GM19438 (cell line): ENCODE measurements at regions not wholly inside any gene's neighbourhood (a gene's known extent, or its start where the extent isn't known, plus 50 kb on each side); places are given as distances from the start of the nearest gene placed in this dataset.
A peak's percentile ranks its signal among the peaks of the same experiment; 100 is the strongest.
"Not testable (repeated sequence)": the region's sequence is repeated elsewhere in the genome, so short reads cannot be mapped to it uniquely, and the experiment has no call there.

Source experiments
- ATAC-seq: cut with Tn5 transposase; IDR thresholded peaks from one replicate; pipeline ENCODE4 v1.9.1; 2021; ENCODE audit warnings: low read depth; ENCODE audit not compliant: unreplicated experiment

DNA sequence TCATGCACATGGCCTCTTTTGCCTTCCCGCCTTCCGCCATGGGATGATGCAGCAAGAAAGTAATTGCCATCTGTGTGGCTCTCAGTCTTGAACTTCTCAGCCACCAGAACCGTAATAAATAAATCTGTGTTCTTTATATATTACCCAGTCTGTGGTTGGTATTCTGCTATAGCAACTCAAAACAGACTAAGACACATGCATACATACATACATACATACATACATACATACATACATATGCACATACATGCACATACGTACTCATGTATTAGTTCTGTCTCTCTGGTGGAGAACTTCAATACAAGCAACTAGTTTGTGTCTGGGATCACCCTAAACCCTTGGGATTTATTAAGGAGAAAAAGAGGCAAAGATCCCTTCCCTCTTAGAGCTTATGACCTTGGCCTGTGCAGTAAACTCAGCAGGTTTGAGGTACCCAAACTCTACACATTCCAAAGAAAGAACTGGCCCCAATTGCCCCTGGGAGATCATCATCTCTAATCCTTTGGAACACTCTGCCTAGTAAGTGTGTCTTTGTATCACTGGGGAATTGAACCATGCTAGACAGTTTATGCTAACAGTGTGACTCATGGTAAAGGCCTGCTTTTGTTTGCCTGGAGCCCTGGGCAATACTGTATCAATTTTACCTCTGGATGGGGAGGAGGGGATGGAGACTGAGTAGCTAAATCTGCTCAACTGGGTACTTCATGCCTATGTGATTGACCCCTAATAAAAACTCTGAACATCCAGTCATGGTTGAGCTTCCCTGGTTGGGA lies 115.6 kb upstream of the LMCD1 start:
- no peak for ATAC-seq

DNA sequence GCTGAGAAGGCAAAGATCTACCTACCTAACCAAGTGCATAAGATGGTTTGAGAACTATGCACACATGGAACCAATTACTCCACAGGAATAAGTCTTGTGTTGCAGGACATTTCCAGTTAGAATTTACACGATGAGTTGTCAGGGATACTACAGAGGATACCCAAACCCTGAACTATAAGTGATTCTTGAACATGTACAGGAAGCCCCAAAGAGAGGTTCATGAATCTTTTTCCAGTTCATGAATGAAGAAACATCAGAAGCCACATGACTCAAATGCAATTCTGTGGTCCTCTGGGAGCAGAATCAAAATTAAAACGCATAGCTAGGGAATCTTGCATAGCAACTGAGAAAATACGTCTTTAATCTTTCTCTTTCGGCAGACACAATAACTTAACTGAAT lies 114.1 kb upstream of the LMCD1 start:
- ATAC-seq, result no peak

DNA sequence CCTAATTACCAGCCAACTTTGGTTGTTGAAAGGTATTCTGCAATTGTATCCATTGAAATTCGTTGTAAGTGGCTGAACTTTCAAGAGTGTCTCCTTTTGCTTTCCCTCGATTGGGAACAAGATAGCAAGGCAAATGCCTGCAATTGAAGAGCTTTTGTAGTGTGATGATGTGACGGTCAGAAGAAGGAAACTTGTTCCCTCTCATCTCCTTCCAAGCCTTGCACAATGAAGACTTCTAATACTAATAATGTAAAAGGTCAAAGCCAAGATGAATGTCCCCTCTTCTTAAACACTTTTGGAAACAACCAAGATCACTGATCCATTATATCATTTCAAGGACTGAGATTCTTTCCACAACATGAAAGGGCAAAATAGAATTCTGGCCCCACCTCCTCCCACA lies 101.9 kb upstream of the LMCD1 start:
- ATAC-seq, result no peak

DNA sequence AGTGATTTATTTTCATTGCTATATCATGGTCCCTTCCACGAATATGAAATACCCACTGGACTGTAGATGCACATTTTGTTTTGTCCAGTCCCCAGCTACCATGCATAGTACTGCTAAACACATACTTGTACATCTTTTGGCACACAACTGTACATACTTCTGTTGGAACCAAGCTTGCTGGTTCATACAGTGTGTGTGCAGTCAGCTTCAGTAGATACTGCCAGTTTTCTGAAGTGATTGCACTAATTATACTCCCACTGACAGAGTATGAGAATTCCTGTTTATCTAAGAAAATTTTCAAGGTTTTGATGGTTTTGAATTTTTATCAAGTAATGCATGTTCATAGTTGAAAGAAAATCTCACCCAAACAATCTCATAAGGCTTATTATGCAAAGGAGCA lies 100.7 kb upstream of the LMCD1 start:
- no peak for ATAC-seq

DNA sequence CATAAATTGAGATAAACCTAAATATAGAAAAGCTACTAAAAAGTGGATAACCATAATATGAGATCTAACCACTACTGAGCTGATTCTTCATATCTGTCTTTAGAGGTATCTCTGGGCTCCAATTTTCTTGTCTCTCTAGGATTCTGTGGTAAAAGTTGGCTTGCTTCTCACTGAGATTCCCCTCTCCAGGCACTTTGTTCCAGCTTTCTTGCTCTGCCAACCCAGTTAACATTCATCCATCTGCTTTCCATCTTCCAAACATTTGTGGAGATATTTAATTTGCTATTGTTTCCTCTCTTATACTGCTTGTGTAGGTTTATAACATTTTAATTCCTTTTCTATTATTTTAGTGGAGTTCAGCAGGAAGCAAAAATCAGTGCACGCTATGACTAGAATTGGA lies 97.6 kb upstream of the LMCD1 start:
- ATAC-seq, result no peak

DNA sequence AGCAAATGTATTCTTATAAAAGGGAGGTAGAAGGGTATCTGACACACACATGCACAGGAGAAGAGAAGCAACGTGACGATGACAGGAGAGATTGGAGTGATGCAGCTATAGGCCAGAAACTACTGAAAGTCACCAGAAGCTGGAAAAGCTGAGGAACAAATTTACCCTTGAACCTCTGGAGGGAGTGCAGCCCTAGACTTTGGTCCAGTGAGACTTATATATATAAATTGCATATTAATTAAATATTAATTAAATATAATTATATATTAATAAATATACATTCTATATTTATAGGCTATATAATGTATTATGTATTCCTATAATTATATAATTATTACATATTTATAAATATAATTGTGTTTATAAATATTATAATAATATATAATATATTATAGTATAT lies 96.5 kb upstream of the LMCD1 start:
- no peak for ATAC-seq

DNA sequence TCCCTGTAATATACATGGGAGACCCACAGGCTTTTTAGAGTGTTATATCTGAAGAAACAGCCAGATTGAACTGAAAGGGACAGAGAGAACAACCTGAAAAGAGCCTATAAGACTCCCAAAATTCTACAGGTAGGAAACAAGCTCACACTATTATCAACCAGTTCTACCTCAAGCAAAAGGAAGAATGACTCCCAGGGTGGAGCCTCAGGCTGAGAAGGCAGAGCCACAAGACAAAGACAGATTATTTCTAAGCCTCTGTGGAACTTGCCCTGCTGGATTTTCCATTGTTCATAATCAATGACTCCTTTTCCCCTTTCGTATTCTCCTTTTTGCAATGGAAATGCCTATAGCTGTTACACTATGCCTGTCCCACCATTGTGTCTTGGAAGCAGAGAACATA lies 95.1 kb upstream of the LMCD1 start:
- ATAC-seq, result no peak

DNA sequence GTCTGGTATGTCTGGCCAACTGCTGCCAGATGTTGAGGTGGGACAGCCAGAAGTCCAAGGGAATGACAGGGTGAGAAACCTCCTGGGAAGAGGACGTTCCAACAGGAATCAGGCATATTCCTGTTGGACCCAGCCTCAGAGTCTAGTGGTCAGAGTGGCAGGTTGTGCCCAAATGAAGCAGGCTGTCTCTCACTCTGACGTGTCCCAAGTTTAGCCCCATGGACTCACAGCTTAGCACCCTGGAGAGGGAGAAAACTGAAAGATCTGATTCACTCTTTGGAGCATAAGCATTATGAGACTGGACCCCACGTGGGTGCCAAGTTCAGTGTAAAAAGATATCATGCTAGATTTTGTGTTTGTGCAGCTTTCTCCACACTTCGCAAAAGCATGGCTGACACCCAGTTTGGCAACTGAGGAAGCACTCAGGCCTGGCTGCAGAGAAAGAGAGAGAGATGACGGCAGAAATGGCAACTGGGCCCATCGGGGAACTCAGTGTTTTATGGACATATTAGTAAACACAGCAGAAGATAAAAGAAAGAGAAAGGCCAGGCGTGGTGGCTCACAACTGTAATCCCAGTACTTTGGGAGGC lies 88.2 kb upstream of the LMCD1 start:
- no peak for ATAC-seq

DNA sequence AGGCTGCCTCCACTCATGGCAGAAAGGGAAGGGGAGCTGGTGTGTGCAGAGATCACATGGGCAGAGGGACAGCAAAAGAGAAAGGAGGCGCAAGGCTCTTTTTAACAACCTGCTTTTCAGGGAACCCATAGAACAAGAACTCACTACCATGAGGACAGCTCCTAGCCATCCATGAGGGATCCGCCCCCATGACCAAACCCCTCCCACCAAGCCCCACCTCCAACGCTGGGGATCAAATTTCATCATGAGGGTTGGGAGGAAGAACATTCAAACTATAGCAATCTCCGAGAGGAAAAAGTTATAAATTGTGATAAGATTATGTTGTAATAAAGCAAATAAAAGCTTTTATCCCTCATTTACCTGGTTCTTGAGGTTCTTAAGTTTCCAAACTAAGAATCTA lies 84.7 kb upstream of the LMCD1 start:
- no peak for ATAC-seq

DNA sequence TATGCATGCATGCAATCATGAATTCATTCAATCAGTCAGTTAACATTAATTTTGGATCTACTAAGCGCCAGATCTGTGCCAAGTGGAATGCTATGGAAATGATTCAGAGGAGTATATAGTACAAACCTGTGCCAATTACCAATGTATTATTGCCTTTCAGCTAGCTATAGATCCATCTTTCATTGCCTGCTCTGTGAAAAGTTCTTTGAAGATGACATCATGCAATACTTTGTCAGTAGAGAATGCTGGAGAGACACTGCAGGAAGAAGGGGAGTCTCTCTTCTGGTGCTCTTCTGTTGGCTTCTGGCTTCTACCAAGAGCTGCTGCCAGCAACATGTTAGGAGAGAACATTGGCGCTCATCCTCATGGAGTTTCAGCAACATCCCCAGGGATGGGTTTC lies 81.0 kb upstream of the LMCD1 start:
- no peak for ATAC-seq

DNA sequence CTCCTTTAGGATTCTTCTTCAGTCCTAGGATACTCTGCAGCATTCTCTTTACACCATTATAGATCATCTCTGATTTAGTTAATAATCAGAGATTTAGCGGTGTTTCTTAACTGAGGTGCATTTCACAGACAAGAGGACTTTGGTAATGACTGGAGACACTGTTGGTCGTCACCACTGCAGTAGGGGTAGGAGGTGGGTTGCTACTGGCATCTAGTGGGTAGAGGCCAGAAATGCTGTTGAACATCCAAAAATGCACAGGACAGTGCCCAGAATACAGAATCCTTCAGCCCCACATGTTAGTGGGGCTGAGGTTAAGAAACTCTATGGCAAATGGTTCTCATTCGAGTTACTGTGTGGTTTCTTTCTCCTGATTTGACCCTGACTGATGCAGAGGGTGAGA lies 80.4 kb upstream of the LMCD1 start:
- ATAC-seq, result no peak

DNA sequence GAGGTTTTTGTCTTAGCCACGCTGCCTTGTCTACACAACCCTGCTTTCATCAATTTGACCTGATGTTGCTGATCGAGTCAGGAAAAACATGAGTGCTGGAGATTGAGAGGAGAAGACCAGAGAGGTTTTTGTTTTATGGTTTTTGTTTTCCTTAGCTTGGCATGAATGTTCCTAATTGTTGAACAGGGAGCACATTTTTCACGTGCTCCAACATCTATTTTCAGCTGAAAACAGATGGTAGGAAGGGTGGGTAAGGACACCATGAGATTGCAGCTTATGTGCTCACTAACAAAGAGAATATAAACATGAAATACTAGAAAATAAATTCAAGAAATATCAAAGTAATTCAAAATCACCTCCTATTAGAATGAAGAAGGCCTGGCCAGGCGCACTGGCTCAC lies 79.9 kb upstream of the LMCD1 start:
- no peak for ATAC-seq

DNA sequence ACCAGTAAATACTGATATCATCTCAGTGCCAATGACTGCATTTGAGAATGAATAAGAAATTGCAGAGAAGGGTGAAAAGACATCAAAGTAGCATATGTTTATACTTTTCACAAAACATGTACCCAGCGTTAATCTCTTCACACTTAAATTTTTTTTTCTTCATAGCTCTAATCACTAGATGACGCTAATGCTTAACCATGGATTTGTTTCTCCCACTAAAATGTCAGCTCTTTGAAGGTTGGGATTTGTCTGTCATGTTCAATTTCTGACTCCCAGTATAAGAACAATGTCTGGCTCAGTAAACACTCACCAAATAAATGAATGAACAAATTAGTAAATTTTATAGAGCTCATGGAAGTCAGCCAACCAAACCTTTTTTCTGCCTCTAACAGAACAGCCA lies 78.3 kb upstream of the LMCD1 start:
- ATAC-seq, result no peak

DNA sequence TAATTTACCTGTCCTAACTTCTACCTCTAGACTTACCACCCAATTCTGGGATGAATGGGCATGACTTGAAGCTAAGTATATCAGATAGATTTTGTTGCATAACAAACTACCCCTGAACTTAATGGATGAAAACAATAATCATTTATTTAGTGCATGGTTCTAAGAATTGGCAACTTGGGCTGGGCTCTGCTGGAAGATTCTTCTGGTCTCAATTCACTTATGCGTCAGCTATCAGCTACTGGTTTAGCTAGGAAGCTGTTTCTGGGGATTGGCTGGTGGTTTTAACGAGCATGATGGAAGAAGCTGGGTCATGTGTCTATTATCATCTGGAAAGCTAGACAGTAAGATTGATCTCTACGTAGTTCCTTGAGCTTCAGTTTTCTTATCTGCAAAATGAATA lies 77.3 kb upstream of the LMCD1 start:
- ATAC-seq, result no peak

DNA sequence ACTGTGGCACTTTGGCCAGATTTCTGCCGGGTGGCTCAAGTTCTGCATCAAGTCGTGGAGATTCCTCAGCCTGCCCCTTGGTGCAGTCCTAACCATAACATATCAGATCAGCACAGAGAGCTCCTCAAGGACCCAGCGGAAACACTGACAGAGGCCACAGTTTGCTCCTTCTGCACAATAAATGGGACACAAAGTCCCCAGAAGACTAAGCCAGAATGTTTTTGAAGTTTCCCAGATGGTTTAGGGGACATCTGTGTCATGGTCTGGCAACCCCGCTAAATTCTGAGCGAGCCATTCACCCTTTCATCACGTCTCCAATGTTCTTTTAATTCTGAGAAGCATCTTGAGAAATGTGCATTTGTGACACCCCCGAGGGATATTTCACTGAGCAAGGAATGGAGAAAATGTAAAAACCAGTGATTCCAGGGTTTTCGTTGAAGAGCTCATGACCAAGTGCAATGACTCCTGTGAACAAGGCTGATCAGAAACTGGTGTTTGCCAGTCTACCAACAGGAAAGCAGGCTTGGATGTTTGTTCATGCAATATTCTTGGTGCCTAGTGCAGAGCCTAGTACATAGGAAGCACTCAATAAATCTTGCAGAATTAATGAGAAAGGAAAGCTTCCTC lies 64.8 kb upstream of the LMCD1 start:
- ATAC-seq, result no peak

DNA sequence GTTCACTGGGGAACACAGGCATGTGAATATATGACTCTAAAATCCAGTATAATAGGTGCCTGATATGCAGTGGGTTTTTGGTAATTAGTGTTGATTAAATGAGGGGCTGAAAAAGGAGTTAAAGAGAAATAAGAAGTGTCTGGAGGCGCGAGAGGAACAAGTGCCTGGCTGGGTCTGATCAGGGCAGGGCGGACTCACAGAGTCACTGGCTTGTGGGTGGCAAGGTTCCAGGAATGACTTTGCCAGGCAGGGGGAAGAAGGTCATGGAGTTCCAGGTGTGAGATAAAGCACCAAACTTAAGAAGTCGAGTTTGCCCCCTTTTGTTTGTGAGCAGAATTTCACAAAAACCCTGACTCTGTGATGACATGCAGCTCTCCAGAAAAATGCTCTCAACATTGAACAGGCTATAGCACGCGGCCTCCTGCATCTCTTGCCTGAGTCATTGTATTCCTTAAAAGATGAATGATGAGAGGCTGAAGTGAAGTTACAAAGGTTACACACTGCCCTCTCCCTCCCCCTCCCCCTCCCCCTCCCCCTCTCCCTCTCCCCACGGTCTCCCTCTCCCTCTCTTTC lies 63.0 kb upstream of the LMCD1 start:
- ATAC-seq, result no peak

DNA sequence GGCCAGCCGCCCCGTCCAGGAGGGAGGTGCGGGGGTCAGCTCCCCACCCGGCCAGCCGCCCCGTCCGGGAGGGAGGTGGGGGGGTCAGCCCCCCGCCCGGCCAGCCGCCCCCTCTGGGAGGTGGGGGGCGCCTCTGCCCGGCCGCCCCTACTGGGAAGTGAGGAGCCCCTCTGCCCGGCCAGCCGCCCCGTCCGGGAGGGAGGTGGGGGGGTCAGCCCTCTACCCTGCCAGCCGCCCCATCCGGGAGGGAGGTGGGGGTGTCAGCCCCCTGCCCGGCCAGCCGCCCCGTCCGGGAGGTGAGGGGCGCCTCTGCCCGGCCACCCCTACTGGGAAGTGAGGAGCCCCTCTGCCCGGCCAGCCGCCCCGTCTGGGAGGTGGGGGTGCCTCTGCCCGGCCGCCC lies 61.5 kb upstream of the LMCD1 start:
- ATAC-seq, result not testable (repeated sequence)

DNA sequence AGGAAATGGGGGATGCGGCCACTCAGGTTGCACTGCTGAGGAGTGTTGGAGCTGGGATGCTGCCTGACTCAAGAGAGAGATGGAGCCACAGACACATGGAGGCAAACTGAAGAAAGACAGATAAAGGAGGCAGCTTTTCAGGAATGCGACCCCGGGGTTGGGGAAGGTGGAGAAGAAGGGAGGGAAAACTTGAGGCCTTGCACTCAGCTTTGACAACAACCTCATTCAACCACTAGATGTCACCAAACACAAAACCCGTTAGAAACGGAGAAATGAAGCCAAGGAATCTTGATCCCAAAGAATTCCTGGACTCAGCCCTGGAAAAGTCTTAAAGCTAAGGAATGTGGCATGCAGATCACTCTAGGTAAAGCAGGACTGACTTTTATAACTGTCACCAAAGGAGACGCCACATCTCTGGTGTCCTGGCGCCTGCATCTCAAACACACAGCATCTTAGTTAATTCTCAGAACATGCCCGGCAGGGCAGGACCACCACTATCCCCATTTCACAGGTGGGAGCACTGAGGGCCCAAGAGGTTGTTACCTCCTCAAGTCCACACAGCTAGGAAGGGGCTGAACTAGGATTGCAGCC lies 59.6 kb upstream of the LMCD1 start:
- ATAC-seq, result no peak

DNA sequence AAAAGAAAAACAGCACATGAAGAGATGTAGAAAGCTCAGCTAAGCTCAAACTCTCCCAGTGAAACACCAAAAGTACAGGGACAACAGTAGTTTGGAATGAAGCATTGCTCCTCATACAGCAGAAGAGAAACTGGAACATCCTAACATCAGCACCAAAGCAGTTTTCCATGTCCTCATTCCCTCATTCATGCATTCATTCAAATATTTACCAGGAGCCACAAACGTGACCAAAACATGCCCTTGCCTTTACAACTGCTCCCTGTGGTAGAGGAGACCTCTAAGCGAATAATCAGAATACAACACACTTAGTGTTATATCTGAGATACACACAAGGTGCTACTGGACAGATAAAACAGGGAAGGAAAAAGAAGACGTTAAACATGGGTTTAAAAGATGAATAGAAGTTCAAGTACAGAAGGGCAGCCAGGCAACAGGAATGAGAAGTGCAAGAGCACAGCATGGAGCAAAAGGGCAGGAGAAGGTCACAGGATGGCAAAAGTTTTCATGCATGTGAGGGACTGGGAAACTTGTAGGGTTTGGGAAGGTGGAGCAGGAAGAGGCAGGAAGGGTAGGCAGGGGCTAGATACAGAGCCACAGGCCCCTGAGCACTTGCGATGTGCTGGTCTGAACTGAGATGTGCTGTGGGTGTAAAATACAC lies 58.5 kb upstream of the LMCD1 start:
- no peak for ATAC-seq

DNA sequence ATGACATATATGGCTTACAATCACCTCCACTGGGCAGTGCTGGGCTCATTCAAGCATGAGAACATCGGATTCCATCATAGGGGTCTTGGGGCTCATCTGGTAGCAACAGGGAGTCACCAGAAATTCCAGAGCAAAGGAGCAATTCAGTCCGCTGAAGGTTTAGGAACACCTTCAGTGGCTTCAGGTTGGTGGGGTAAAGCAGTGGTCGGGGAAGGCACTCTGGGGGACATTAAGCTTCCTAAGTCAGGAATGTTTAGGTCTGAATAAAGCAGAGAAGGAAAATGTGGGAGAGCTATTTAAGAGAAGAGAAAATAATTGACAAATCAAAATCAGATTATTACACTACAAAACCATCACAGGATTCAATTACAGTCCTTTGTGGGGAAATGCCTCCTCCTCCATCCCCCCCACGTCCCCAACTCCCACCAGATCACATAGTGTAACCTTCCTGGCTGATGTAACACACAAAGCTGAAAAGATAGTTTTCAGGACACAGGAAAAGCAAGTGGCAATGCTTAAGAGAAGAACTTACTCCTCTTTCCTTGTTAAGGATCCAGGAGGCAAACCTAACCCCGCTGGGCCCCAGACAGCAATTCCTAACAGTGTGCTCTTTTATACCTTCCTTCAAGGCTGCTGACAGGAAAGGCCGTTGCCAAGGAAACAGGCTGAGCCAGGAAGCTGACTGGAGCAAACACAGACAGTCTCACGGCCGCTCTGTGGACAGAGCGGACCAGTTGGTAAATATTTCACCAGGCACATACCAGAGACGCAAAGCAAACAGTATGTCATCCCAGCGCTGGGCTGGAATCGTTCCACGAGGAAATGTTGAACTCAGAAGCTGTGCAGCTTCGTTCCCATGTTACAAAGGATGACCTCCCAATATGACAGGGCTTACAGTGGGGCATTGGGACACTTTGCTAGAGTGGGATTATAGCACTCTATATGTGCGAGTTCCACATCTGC lies 57.5 kb upstream of the LMCD1 start:
- peak; percentile 91 for ATAC-seq
